GM12891 (cell line): ENCODE measurements at regions not wholly inside any gene's neighbourhood (a gene's known extent, or its start where the extent isn't known, plus 50 kb on each side); places are given as distances from the start of the nearest gene placed in this dataset.

Experiments
- PAX5 ChIP-seq: IDR thresholded peaks from 2 replicates; pipeline ENCODE4 v1.6.1; 2011; ENCODE audit warnings: low read length, moderate library complexity, mild to moderate bottlenecking; ENCODE audit not compliant: insufficient read depth, severe bottlenecking
- POLR2A ChIP-seq: IDR thresholded peaks from 2 replicates; pipeline ENCODE4 v1.6.1; 2011; ENCODE audit warnings: low read depth, low read length, control low read depth
- POLR2AphosphoS5 ChIP-seq: IDR thresholded peaks from 2 replicates; pipeline ENCODE4 v1.6.1; 2011; ENCODE audit warnings: low read depth, low read length, control low read depth
- POU2F2 ChIP-seq: IDR thresholded peaks from 2 replicates; pipeline ENCODE4 v1.6.1; 2011; ENCODE audit warnings: low read depth, mild to moderate bottlenecking, control low read depth, low read length, moderate library complexity
- SPI1 ChIP-seq: IDR thresholded peaks from 2 replicates; pipeline ENCODE4 v1.6.1; 2011; ENCODE audit warnings: low read depth, low read length, control low read depth
- TAF1 ChIP-seq: IDR thresholded peaks from 2 replicates; pipeline ENCODE4 v1.6.1; 2011; ENCODE audit warnings: low read depth, low read length, control low read depth

- TF ChIP-seq POLR2A = no peak
- no peak for TF ChIP-seq POLR2AphosphoS5
- TF ChIP-seq TAF1 = no peak
- no peak for TF ChIP-seq PAX5
- no peak for TF ChIP-seq SPI1
- no peak for TF ChIP-seq POU2F2
Observed at GRCh38 chr18:41645589-41646360, 309.3 kb upstream of the PIK3C3 start.
